Gastroesophageal sphincter (tissue), 4 donors: ENCODE measurements at regions not wholly inside any gene's neighbourhood (a gene's known extent, or its start where the extent isn't known, plus 50 kb on each side); places are given as distances from the start of the nearest gene placed in this dataset.

ENCODE experiments used
- ATAC-seq: fragments of 150-250 bp; one replicate; pipeline ENCODE4 v1.9.1; 2016; ENCODE audit warnings: mild to moderate bottlenecking, moderate library complexity
- H3K27ac ChIP-seq, 4 donors: fragments of 200-600 bp; sonication (generic) in 3 of 4; 1 replicate in 3 of 4; 2 replicates in 1 of 4; pipeline ENCODE4 v1.5.1; 2016 to 2019
- H3K27me3 ChIP-seq: fragments of 200-600 bp; sonication (generic); one replicate; pipeline ENCODE4 v1.5.1; 2019
- H3K36me3 ChIP-seq, 2 donors: fragments of 200-600 bp; sonication (generic); one replicate each; pipeline ENCODE4 v1.5.1; 2019; ENCODE audit warnings: control low read depth in 1 of 2
- H3K4me1 ChIP-seq, 3 donors: fragments of 200-600 bp; sonication (generic); 1 replicate in 2 of 3; 2 replicates in 1 of 3; pipeline ENCODE4 v1.5.1; 2016 to 2019; ENCODE audit warnings: control low read depth in 2 of 3
- H3K4me3 ChIP-seq, 2 donors: fragments of 200-600 bp; sonication (generic); one replicate each; pipeline ENCODE4 v1.5.1; 2019; ENCODE audit warnings: mild to moderate bottlenecking in 1 of 2, moderate library complexity in 1 of 2
- H3K9me3 ChIP-seq, 3 donors: fragments of 200-600 bp; sonication (generic); one replicate each; pipeline ENCODE4 v1.5.1; 2017 to 2019; ENCODE audit warnings: control low read depth in 2 of 3
- CTCF ChIP-seq, 4 experiments: fragments of 200-600 bp in 2 of 4; fragments of 450-650 bp in 2 of 4; sonication (generic) in 1 of 4; IDR thresholded peaks; one replicate each; pipeline ENCODE4 v1.5.1; 2017 to 2019; ENCODE audit warnings: antibody characterized with exemption in 4 of 4, mild to moderate bottlenecking in 2 of 4, moderate library complexity in 2 of 4
- EP300 ChIP-seq: sonication (generic); formaldehyde crosslinking; IDR thresholded peaks from one replicate; pipeline ENCODE4 v1.6.1; 2017; ENCODE audit warnings: antibody characterized with exemption, mild to moderate bottlenecking
- POLR2A ChIP-seq, 2 donors: fragments of 450-650 bp; IDR thresholded peaks; one replicate each; pipeline ENCODE4 v1.6.1; 2017; ENCODE audit warnings: antibody characterized with exemption in 2 of 2, mild to moderate bottlenecking in 2 of 2, moderate library complexity in 1 of 2
- POLR2AphosphoS5 ChIP-seq: sonication (generic); formaldehyde crosslinking; IDR thresholded peaks from one replicate; pipeline ENCODE4 v1.6.1; 2017; ENCODE audit warnings: antibody characterized with exemption
- WGBS, 2 donors: methylation state at CpG; one replicate each; pipeline ENCODE4 v1.1.5; 2018; ENCODE audit warnings: low coverage in 1 of 2; 5-methylcytosine and 5-hydroxymethylcytosine counted together

- ATAC-seq, result no peak
- no peaks in the 10 kb centered on the region for H3K27me3 ChIP-seq
- no peak overlapping the region for H3K27ac ChIP-seq
- H3K4me3 ChIP-seq, result no peak overlapping the region
- no peaks in the 10 kb centered on the region for H3K4me1 ChIP-seq
- H3K9me3 ChIP-seq, result no peaks in the 10 kb centered on the region
- H3K36me3 ChIP-seq, result no peaks in the 10 kb centered on the region
- WGBS, 2 donors, result 88 to 92% methylated on average over 1 of the region's 1 CpG
- TF ChIP-seq CTCF (IDR thresholded peaks at IDR 0.05) (no peak), POLR2AphosphoS5 (no peak), EP300 (no peak), POLR2A (IDR thresholded peaks at IDR 0.05) (no peak)
These were observed 667.9 kb upstream of the SGO1 start for GRCh38 chr3:20853890-20854289.

- Histone ChIP-seq H3K4me3 (no peak overlapping the region), H3K9me3 (no peaks in the 10 kb centered on the region), H3K27ac (no peak overlapping the region), H3K4me1 (no peaks in the 10 kb centered on the region), H3K27me3 (no peaks in the 10 kb centered on the region), H3K36me3 (no peaks in the 10 kb centered on the region)
- TF ChIP-seq POLR2AphosphoS5 (no peak), EP300 (no peak), CTCF (IDR thresholded peaks at IDR 0.05) (no peak), POLR2A (IDR thresholded peaks at IDR 0.05) (no peak)
- 82% methylated on average over 2 of the region's 2 CpGs for WGBS, 2 donors
- ATAC-seq, result no peak
These were observed 666.7 kb upstream of the SGO1 start for GRCh38 chr3:20852712-20853111.

- H3K4me1 ChIP-seq, result no peaks in the 10 kb centered on the region
- ATAC-seq, result no peak
- H3K27ac ChIP-seq, result no peak overlapping the region
- no peaks in the 10 kb centered on the region for H3K27me3 ChIP-seq
- H3K36me3 ChIP-seq, result no peaks in the 10 kb centered on the region
- WGBS, 2 donors, result 92 to 96% methylated on average over 3 to 5 of the region's 5 CpGs
- H3K9me3 ChIP-seq, result no peaks in the 10 kb centered on the region
- no peak for TF ChIP-seq POLR2A (IDR thresholded peaks at IDR 0.05)
- TF ChIP-seq EP300, result no peak
- TF ChIP-seq CTCF (IDR thresholded peaks at IDR 0.05), result no peak
- H3K4me3 ChIP-seq, result no peak overlapping the region
These were observed 664.0 kb upstream of the SGO1 start for GRCh38 chr3:20849975-20850374.

GRCh38 chr3:20846832-20847231 lies 660.8 kb upstream of the SGO1 start:
- H3K9me3 ChIP-seq, result no peaks in the 10 kb centered on the region
- no peaks in the 10 kb centered on the region for H3K36me3 ChIP-seq
- no peak overlapping the region for H3K4me3 ChIP-seq
- H3K4me1 ChIP-seq, result no peaks in the 10 kb centered on the region
- H3K27me3 ChIP-seq, result no peaks in the 10 kb centered on the region
- WGBS, 2 donors, result 55 to 57% methylated on average over 3 of the region's 3 CpGs
- no peak overlapping the region for H3K27ac ChIP-seq
- ATAC-seq, result no peak
- TF ChIP-seq POLR2AphosphoS5 (no peak), POLR2A (IDR thresholded peaks at IDR 0.05) (no peak), CTCF (IDR thresholded peaks at IDR 0.05) (no peak), EP300 (no peak)

- Histone ChIP-seq H3K4me3 (no peak overlapping the region), H3K9me3 (no peaks in the 10 kb centered on the region), H3K27ac (no peak overlapping the region), H3K4me1 (no peaks in the 10 kb centered on the region), H3K36me3 (no peaks in the 10 kb centered on the region), H3K27me3 (no peaks in the 10 kb centered on the region)
- no peak for TF ChIP-seq CTCF (IDR thresholded peaks at IDR 0.05)
- TF ChIP-seq EP300, result no peak
- 90 to 100% methylated on average over 1 to 2 of the region's 2 CpGs for WGBS, 2 donors
- ATAC-seq, result no peak
These were observed 660.1 kb upstream of the SGO1 start for GRCh38 chr3:20846066-20846465.
